Right lobe of liver (tissue), 6 donors: ENCODE measurements at regions not wholly inside any gene's neighbourhood (a gene's known extent, or its start where the extent isn't known, plus 50 kb on each side); places are given as distances from the start of the nearest gene placed in this dataset.

Experiments
- ATAC-seq, 4 donors: fragments of 200-7000 bp; cut with Tn5 transposase; one replicate each; pipeline ENCODE4 v1.9.1; 2020; ENCODE audit warnings: mild to moderate bottlenecking in 4 of 4, moderate library complexity in 4 of 4
- DNase-seq, 3 donors: peaks; one replicate each; pipeline ENCODE4 v3.0.0-alpha.2; 2020
- H3K27ac ChIP-seq, 3 donors: fragments of 200-600 bp; one replicate each; pipeline ENCODE4 v1.8.0; 2022
- H3K27me3 ChIP-seq, 2 donors: fragments of 200-600 bp; one replicate each; pipeline ENCODE4 v1.8.0; 2022
- H3K36me3 ChIP-seq, 4 donors: fragments of 200-600 bp; sonication (generic) in 1 of 4; one replicate each; pipeline versions ENCODE4 v1.5.1 to v1.8.0; 2017 to 2022; ENCODE audit warnings: control low read depth in 1 of 4
- H3K4me1 ChIP-seq, 4 donors: fragments of 200-600 bp; sonication (generic) in 1 of 4; one replicate each; pipeline versions ENCODE4 v1.5.1 to v1.8.0; 2017 to 2022; ENCODE audit warnings: control low read depth in 1 of 4
- H3K4me3 ChIP-seq, 3 donors: fragments of 200-600 bp; one replicate each; pipeline ENCODE4 v1.8.0; 2022
- H3K9me3 ChIP-seq, 4 donors: fragments of 200-600 bp; sonication (generic) in 1 of 4; one replicate each; pipeline versions ENCODE4 v1.5.1 to v1.8.0; 2017 to 2022; ENCODE audit warnings: control low read depth in 1 of 4
- POLR2A ChIP-seq: fragments of 450-650 bp; IDR thresholded peaks from one replicate; pipeline ENCODE4 v1.6.1; 2017; ENCODE audit warnings: antibody characterized with exemption, mild to moderate bottlenecking
- WGBS: methylation state at CpG from one replicate; pipeline ENCODE4 v1.1.6; 2018; ENCODE audit warnings: low coverage, low lambda C conversion rate; ENCODE audit not compliant: insufficient coverage; ENCODE audit errors: missing lambda C conversion rate; 5-methylcytosine and 5-hydroxymethylcytosine counted together
- intact Hi-C, 2 donors: fragments of 100-400 bp; cut with DNase I; formaldehyde crosslinking; loops; one replicate each; pipeline versions ENCODE4 v1.11.2 to v1.14.1; 2022
- TF ChIP-seq, protein P1 (sequence below), 4 donors: fragments of 200-600 bp in 3 of 4; fragments of 450-650 bp in 1 of 4; IDR thresholded peaks; one replicate each; pipeline versions ENCODE4 v1.5.1 to v1.8.0; 2016 to 2022; ENCODE audit warnings: antibody characterized with exemption in 4 of 4, mild to moderate bottlenecking in 2 of 4
- donor health status: DM: no; HTN: yes; CAD: no.
- donor health status: DM: no; HTN: no; CAD: no.
- donor health status: DM: no; HTN: no; CAD: no.
- donor health status: DM: no; HTN: yes; CAD: no.
- donor health status: DM: no; HTN: yes; CAD: no.

DNA sequence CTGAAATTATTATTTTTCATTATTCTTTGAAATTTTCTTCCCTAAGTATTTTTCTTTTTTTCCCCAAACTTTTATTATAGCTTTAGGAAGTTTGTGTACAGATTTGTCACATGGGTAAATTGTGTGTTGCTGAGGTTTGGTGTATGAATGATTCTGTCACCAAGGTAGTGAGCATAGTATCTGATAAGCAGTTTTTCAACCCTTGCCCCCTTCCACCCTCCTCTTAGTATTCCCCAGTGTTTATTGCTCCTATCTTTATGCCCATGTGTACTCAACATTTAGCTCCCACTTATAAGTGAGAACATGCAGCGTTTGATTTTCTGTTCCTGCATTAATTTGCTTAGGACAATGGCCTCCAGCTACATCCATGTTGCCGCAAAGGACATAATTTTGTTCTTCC, 103.9 kb upstream of the MAGEB2 start:
- no peak for TF ChIP-seq POLR2A
- TF ChIP-seq, protein P1, sequence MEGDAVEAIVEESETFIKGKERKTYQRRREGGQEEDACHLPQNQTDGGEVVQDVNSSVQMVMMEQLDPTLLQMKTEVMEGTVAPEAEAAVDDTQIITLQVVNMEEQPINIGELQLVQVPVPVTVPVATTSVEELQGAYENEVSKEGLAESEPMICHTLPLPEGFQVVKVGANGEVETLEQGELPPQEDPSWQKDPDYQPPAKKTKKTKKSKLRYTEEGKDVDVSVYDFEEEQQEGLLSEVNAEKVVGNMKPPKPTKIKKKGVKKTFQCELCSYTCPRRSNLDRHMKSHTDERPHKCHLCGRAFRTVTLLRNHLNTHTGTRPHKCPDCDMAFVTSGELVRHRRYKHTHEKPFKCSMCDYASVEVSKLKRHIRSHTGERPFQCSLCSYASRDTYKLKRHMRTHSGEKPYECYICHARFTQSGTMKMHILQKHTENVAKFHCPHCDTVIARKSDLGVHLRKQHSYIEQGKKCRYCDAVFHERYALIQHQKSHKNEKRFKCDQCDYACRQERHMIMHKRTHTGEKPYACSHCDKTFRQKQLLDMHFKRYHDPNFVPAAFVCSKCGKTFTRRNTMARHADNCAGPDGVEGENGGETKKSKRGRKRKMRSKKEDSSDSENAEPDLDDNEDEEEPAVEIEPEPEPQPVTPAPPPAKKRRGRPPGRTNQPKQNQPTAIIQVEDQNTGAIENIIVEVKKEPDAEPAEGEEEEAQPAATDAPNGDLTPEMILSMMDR (IDR thresholded peaks at IDR 0.05): no peak
- WGBS: 30% methylated on average over 1 of the region's 2 CpGs

DNA sequence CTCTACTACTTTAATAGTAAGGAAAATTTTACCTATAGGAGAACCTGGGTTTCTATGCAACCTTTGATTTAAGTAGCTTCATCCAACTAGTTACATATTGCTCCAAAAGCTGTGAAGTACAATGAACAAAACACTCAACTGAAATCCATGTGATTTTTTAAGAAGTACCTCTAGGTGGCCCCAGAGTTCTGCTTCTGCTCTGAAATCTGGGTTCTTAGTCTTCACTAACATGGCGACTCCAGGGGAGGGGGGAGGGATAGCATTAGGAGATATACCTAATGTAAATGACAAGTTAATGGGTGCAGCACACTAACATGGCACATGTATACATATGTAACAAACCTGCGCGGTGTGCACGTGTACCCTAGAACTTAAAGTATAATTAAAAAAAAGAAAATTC, 73.4 kb upstream of the MAGEB2 start:
- H3K27me3 ChIP-seq: no peaks in the 10 kb centered on the region
- H3K9me3 ChIP-seq: no peaks in the 10 kb centered on the region
- ATAC-seq (peak in 2 of 4 donors; percentile 32 to 43), DNase-seq (no peak)
- intact Hi-C loops: no loop called here
- H3K27ac ChIP-seq: no peak overlapping the region
- no peaks in the 10 kb centered on the region for H3K4me1 ChIP-seq
- 20% methylated on average over 4 of the region's 4 CpGs for WGBS
- H3K36me3 ChIP-seq: no peaks in the 10 kb centered on the region
- no peak overlapping the region for H3K4me3 ChIP-seq
- no peak for TF ChIP-seq POLR2A
- TF ChIP-seq, protein P1 (IDR thresholded peaks at IDR 0.05): peak in 3 of 4 donors; percentile 15 to 34 (median 18)

More for the DNA sequence above, 103.9 kb upstream of the MAGEB2 start:
- Histone ChIP-seq H3K36me3 (no peaks in the 10 kb centered on the region), H3K4me3 (no peak overlapping the region), H3K27ac (no peak overlapping the region), H3K9me3 (no peaks in the 10 kb centered on the region), H3K4me1 (no peaks in the 10 kb centered on the region), H3K27me3 (no peaks in the 10 kb centered on the region)
- DNase-seq (no peak), ATAC-seq (no peak)
- intact Hi-C loops: no loop called here

DNA sequence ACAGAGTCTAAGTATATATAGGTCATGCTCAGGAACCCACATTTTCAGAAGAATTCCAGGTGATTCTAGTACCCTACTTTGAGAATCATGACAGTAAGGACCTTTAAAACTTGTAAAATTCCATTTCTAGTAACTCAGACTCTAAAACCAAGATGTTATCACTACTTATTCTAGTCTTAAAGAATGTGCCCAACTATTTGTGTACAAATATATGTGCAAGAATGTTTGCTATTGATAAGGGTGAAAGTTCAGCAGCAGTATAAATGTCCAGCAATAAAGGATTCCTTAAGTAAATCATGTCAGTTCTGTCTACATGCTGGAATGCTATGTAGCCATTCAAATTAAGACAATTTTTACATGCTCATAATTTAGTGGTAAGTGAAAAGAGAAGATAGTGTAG, 71.1 kb upstream of the MAGEB2 start:
- H3K4me3 ChIP-seq: no peak overlapping the region
- no peak for DNase-seq
- TF ChIP-seq POLR2A: no peak
- TF ChIP-seq, protein P1 (IDR thresholded peaks at IDR 0.05): no peak
- H3K36me3 ChIP-seq: no peaks in the 10 kb centered on the region
- H3K27me3 ChIP-seq: no peaks in the 10 kb centered on the region
- intact Hi-C loops: no loop called here
- H3K27ac ChIP-seq: no peak overlapping the region
- ATAC-seq: no peak
- no peaks in the 10 kb centered on the region for H3K9me3 ChIP-seq
- H3K4me1 ChIP-seq: no peaks in the 10 kb centered on the region

DNA sequence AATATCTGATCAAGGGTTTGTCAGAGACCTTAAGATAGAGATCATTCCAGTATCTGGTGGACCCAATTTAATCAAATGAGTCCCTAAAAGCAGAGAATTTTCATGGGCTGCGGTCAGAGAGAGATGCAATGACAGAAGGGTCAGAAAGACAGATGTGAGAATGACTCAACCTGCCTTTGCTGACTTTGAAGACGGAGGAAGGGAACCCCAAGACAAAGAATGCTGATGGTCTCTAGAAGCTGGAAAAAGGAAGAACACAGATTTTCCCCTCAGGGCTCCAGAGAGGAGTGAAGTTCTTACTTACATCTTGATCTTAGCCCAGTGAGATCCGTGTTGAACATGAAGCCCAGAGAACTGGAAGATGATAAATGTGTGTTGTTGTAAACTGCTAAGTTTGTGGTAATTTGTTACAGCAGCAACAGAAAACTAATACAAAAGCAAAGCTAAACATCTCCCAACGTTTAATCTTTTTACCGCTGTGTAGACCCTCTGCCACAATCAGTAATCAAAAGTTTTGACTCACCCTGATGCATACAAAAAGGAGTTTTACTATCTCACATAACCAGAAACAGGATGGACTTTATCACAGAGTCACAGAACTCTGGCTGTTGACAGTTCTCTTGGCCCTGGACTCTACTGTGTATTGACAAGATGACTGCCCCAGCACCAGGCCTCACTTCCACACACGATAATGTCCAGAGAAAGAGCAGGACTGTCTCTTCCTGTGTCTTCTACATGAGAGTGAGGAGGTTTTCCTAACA, 70.2 kb upstream of the MAGEB2 start:
- Histone ChIP-seq H3K4me3 (no peak overlapping the region), H3K4me1 (no peaks in the 10 kb centered on the region), H3K36me3 (no peaks in the 10 kb centered on the region), H3K9me3 (no peaks in the 10 kb centered on the region), H3K27ac (no peak overlapping the region), H3K27me3 (no peaks in the 10 kb centered on the region)
- 32% methylated on average over 6 of the region's 6 CpGs for WGBS
- ATAC-seq: no peak
- intact Hi-C loops: no loop called here
- DNase-seq: no peak
- TF ChIP-seq POLR2A: no peak
- TF ChIP-seq, protein P1 (IDR thresholded peaks at IDR 0.05): no peak
